Chondrocyte (in vitro differentiated cells): ENCODE measurements at regions not wholly inside any gene's neighbourhood (a gene's known extent, or its start where the extent isn't known, plus 50 kb on each side); places are given as distances from the start of the nearest gene placed in this dataset.

Source experiments
- DNase-seq: peaks from one replicate; pipeline ENCODE4 v3.0.0; 2021; ENCODE audit warnings: mixed read lengths, low spot score
- H3K27ac Mint-ChIP-seq: one replicate; pipeline ENCODE4 v1.8.0; 2021; ENCODE audit warnings: mild to moderate bottlenecking, moderate library complexity, mixed read lengths; ENCODE audit not compliant: unreplicated experiment
- H3K27me3 Mint-ChIP-seq: 2 replicates; pipeline ENCODE4 v1.8.0; 2021; ENCODE audit warnings: low read depth, mixed read lengths
- H3K36me3 Mint-ChIP-seq: 2 replicates; pipeline ENCODE4 v1.8.0; 2021; ENCODE audit warnings: low read depth, mixed read lengths
- H3K4me1 Mint-ChIP-seq: 2 replicates; pipeline ENCODE4 v1.8.0; 2021; ENCODE audit warnings: low read depth, mild to moderate bottlenecking, mixed read lengths
- H3K4me3 Mint-ChIP-seq: one replicate; pipeline ENCODE4 v1.8.0; 2021; ENCODE audit warnings: mild to moderate bottlenecking, moderate library complexity, mixed read lengths; ENCODE audit not compliant: unreplicated experiment
- H3K9me3 Mint-ChIP-seq: 2 replicates; pipeline ENCODE4 v1.8.0; 2021; ENCODE audit warnings: low read depth, mixed read lengths
- CTCF ChIP-seq: fragments of 200-600 bp; sonication (generic); IDR thresholded peaks from 2 replicates; pipeline ENCODE4 v1.5.0; 2021; ENCODE audit warnings: antibody characterized with exemption, mild to moderate bottlenecking, moderate library complexity

- DNase-seq: no peak
- Mint-ChIP-seq H3K9me3 (peaks cover 16% of the 10 kb centered on the region), H3K27ac (no peak overlapping the region), H3K4me1 (no peaks in the 10 kb centered on the region), H3K4me3 (no peak overlapping the region), H3K27me3 (no peaks in the 10 kb centered on the region), H3K36me3 (no peaks in the 10 kb centered on the region)
- no peak for TF ChIP-seq CTCF
These were observed 579.0 kb upstream of the STXBP6 start for GRCh38 chr14:25628978-25629377.

- no peak for TF ChIP-seq CTCF
- peaks cover 22% of the 10 kb centered on the region for H3K9me3 Mint-ChIP-seq
- no peaks in the 10 kb centered on the region for H3K4me1 Mint-ChIP-seq
- H3K4me3 Mint-ChIP-seq: no peak overlapping the region
- H3K36me3 Mint-ChIP-seq: no peaks in the 10 kb centered on the region
- H3K27ac Mint-ChIP-seq: no peak overlapping the region
- H3K27me3 Mint-ChIP-seq: no peaks in the 10 kb centered on the region
- DNase-seq: no peak
These were observed 578.4 kb upstream of the STXBP6 start for GRCh38 chr14:25628390-25628789.

- no peak for DNase-seq
- Mint-ChIP-seq H3K9me3 (peaks cover 29% of the 10 kb centered on the region), H3K36me3 (no peaks in the 10 kb centered on the region), H3K4me1 (no peaks in the 10 kb centered on the region), H3K4me3 (no peak overlapping the region), H3K27me3 (no peaks in the 10 kb centered on the region), H3K27ac (no peak overlapping the region)
- TF ChIP-seq CTCF: no peak
These were observed 577.0 kb upstream of the STXBP6 start for GRCh38 chr14:25626986-25627385.

- Mint-ChIP-seq H3K27me3 (no peaks in the 10 kb centered on the region), H3K36me3 (no peaks in the 10 kb centered on the region), H3K9me3 (peaks cover 52% of the 10 kb centered on the region), H3K4me3 (no peak overlapping the region), H3K4me1 (no peaks in the 10 kb centered on the region), H3K27ac (no peak overlapping the region)
- TF ChIP-seq CTCF: no peak
- DNase-seq: no peak
These were observed 572.8 kb upstream of the STXBP6 start for GRCh38 chr14:25622763-25623162.

- no peak overlapping the region for H3K4me3 Mint-ChIP-seq
- no peak overlapping the region for H3K27ac Mint-ChIP-seq
- no peaks in the 10 kb centered on the region for H3K36me3 Mint-ChIP-seq
- H3K9me3 Mint-ChIP-seq: peaks cover 63% of the 10 kb centered on the region
- H3K4me1 Mint-ChIP-seq: no peaks in the 10 kb centered on the region
- no peak for DNase-seq
- no peak for TF ChIP-seq CTCF
- H3K27me3 Mint-ChIP-seq: no peaks in the 10 kb centered on the region
These were observed 570.6 kb upstream of the STXBP6 start for GRCh38 chr14:25620515-25620914.
